Mammary epithelial cell (primary cell): ENCODE measurements at regions not wholly inside any gene's neighbourhood (a gene's known extent, or its start where the extent isn't known, plus 50 kb on each side); places are given as distances from the start of the nearest gene placed in this dataset.

Experiments used
- CTCF ChIP-seq, 2 donors: IDR thresholded peaks in 1 of 2; conservative IDR thresholded peaks in 1 of 2; 2 replicates each; pipeline ENCODE4 v1.5.1; 2011 to 2012; ENCODE audit warnings: inconsistent platforms in 2 of 2, low read length in 2 of 2, mild to moderate bottlenecking in 2 of 2, control low read depth in 1 of 2, low read depth in 1 of 2; ENCODE audit not compliant: insufficient read depth in 1 of 2; ENCODE audit errors: extremely low read depth in 1 of 2
- EZH2 ChIP-seq: IDR thresholded peaks from 2 replicates; pipeline ENCODE4 v1.6.1; 2012; ENCODE audit warnings: low read length, inconsistent platforms, borderline replicate concordance

DNA sequence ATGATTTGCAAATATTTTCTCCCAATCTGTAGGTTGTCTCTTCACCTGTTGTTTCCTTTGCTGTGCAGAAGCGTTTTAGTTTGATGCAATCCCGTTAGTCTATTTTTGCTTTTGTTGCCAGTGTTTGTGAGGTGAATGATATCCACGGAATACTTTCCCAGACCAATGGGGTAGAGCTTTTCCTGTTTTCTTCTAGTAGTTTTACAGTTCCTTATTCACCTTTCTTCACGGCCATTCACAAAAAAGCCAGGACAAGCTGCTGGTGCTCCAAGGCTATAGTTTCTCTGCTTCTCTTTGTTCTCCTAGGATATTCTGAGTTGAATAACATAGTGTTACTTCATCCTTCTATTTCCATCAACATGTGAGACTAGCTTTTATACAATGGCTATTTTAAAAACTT is 98.7 kb downstream of the UTP18 start:
- no peak for TF ChIP-seq EZH2
- no peak for TF ChIP-seq CTCF (conservative IDR thresholded peaks at IDR 0.05 in 1 of 2, IDR thresholded peaks at IDR 0.05 in 1 of 2; ENCODE audit: extremely low read depth in 1 of 2, insufficient read depth in 1 of 2, low read depth in 1 of 2, low read length in 2 of 2)
